ENCODE measurements at regions not wholly inside any gene's neighbourhood (a gene's known extent, or its start where the extent isn't known, plus 50 kb on each side); places are given as distances from the start of the nearest gene placed in this dataset.

DNA sequence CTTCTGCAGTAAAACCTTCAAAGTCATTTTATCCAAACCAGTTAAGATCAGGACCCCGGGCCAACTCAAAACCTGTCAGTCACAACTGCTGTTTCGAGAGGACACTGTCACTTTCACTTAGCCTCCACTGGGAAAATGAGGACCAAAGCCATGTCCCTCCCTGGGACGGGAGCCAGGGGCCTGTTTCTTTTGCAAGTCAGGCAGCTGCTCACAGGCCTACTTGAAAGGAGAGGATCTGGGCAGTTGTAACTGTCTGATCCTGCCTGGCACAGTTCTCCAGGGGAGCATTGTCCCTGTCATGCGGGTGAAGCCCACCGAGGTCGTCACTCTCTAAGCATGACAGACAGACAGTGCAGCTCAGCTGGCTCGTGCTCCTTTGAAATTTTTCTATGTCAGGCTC lies 276.2 kb downstream of the NPIPA8 start:
- Histone ChIP-seq H3K27ac (ENCODE audit: insufficient read depth in 1 of 2, low read depth in 1 of 2, low read length in 2 of 2, poor library complexity in 1 of 2, severe bottlenecking in 2 of 2) (no peak overlapping the region), H3K9me3 (ENCODE audit: control extremely low read depth in 1 of 5, control insufficient read depth in 4 of 5, insufficient read depth in 2 of 5, low read depth in 1 of 5, low read length in 4 of 5) (peaks cover 0 to 1% (median 0%) of the 10 kb centered on the region in 5 experiments), H3K27me3 (replicated peaks in 2 of 5; ENCODE audit: control insufficient read depth in 4 of 5, insufficient read depth in 5 of 5, low read length in 4 of 5) (peaks cover 0 to 18% (median 4%) of the 10 kb centered on the region in 5 experiments), H3K4me1 (ENCODE audit: control extremely low read depth in 1 of 4, control insufficient read depth in 4 of 4, insufficient read depth in 4 of 4, low read length in 3 of 4) (no peaks in the 10 kb centered on the region), H3K36me3 (ENCODE audit: control insufficient read depth in 4 of 4, insufficient read depth in 4 of 4, low read length in 3 of 4) (no peaks in the 10 kb centered on the region), H3K4me3 (ENCODE audit: control insufficient read depth in 1 of 7, extremely low read depth in 1 of 7, insufficient read depth in 4 of 7, low read depth in 2 of 7, low read length in 6 of 7) (no peak overlapping the region)
- ChIA-PET CTCF (no interaction called here), POLR2A (no interaction called here)
- no peak for DNase-seq
- WGBS (ENCODE audit: insufficient coverage): 73% methylated on average over 7 of the region's 7 CpGs

DNA sequence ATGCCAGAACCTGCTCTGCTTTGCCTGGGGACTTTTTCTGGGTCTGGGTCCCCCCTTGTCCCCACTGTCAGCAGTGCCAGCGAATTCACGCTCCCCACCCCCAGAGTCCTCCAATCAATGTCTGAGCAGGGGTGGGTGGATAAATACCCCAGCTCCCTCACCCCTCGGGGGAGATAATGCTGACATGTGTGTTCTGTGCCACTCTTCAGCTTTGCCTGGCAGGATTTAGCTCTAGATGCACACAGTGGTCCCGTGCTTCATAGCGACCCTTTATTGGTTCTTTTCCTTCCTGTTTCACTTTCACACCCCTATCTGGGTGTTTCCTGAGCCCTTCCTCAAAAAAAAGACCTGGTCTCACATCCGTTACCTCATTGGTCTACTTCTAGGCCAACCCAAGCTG lies 277.0 kb downstream of the NPIPA8 start:
- no peaks in the 10 kb centered on the region for H3K9me3 ChIP-seq (ENCODE audit: control extremely low read depth in 1 of 5, control insufficient read depth in 4 of 5, insufficient read depth in 2 of 5, low read depth in 1 of 5, low read length in 4 of 5)
- no peak for DNase-seq
- no peaks in the 10 kb centered on the region for H3K4me1 ChIP-seq (ENCODE audit: control extremely low read depth in 1 of 4, control insufficient read depth in 4 of 4, insufficient read depth in 4 of 4, low read length in 3 of 4)
- CTCF ChIA-PET: no interaction called here
- POLR2A ChIA-PET: no interaction called here
- H3K27ac ChIP-seq (ENCODE audit: insufficient read depth in 1 of 2, low read depth in 1 of 2, low read length in 2 of 2, poor library complexity in 1 of 2, severe bottlenecking in 2 of 2): no peak overlapping the region
- H3K27me3 ChIP-seq (replicated peaks in 2 of 5; ENCODE audit: control insufficient read depth in 4 of 5, insufficient read depth in 5 of 5, low read length in 4 of 5): peaks cover 0 to 18% (median 4%) of the 10 kb centered on the region in 5 experiments
- no peak overlapping the region for H3K4me3 ChIP-seq (ENCODE audit: control insufficient read depth in 1 of 7, extremely low read depth in 1 of 7, insufficient read depth in 4 of 7, low read depth in 2 of 7, low read length in 6 of 7)
- no peaks in the 10 kb centered on the region for H3K36me3 ChIP-seq (ENCODE audit: control insufficient read depth in 4 of 4, insufficient read depth in 4 of 4, low read length in 3 of 4)
- WGBS (ENCODE audit: insufficient coverage): 93% methylated on average over 5 of the region's 6 CpGs

DNA sequence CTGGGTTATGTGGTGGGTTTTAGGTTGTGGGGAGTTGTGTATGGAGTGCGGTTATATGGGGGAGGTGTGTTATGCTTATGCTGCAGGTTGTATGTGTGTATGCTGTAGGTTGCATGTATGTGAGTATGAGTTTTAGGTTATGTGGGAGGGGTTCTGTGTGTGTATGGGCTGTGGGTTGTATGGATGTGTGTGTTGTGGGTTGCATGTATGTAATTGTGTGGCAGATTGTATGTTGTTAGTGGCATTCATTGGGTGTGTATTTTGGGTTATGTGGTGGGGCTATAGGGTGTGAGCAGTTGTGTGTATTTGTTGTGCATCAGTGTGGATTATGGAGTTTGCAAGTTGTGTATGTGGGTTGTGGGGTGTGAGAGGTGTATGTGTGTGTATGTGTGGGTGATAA lies 277.4 kb downstream of the NPIPA8 start:
- Histone ChIP-seq H3K4me3 (ENCODE audit: control insufficient read depth in 1 of 7, extremely low read depth in 1 of 7, insufficient read depth in 4 of 7, low read depth in 2 of 7, low read length in 6 of 7) (no peak overlapping the region), H3K27me3 (replicated peaks in 2 of 5; ENCODE audit: control insufficient read depth in 4 of 5, insufficient read depth in 5 of 5, low read length in 4 of 5) (peaks cover 0 to 20% (median 4%) of the 10 kb centered on the region in 5 experiments), H3K27ac (ENCODE audit: insufficient read depth in 1 of 2, low read depth in 1 of 2, low read length in 2 of 2, poor library complexity in 1 of 2, severe bottlenecking in 2 of 2) (no peak overlapping the region), H3K9me3 (ENCODE audit: control extremely low read depth in 1 of 5, control insufficient read depth in 4 of 5, insufficient read depth in 2 of 5, low read depth in 1 of 5, low read length in 4 of 5) (no peaks in the 10 kb centered on the region), H3K36me3 (ENCODE audit: control insufficient read depth in 4 of 4, insufficient read depth in 4 of 4, low read length in 3 of 4) (no peaks in the 10 kb centered on the region), H3K4me1 (ENCODE audit: control extremely low read depth in 1 of 4, control insufficient read depth in 4 of 4, insufficient read depth in 4 of 4, low read length in 3 of 4) (no peaks in the 10 kb centered on the region)
- WGBS (ENCODE audit: insufficient coverage): 100% methylated on average over 1 of the region's 1 CpG
- ChIA-PET CTCF (no interaction called here), POLR2A (no interaction called here)
- DNase-seq: no peak

DNA sequence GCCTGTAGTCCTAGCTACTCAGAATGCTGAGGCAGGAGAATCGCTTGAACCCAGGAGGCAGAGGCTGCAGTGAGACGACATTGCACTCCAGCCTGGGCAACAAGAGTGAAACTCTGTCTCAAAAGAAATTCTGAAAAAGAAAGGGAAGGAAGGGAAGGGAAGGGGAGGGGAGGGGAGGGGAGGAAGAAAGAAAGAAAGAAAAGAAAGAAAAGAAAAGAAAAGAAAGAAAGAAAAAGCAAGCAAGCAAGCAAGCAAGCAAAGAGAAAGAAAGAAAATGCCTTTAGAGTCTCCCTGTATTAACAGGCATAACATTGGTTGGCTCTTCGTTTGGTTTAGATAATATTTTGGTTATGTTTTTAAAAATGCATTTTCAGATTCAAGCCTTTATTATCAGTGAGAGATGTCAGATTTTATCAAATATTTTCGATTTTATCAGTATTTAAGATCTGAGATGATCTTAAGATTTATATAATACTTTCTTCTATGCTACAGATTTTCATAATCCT lies 281.1 kb downstream of the NPIPA8 start:
- Histone ChIP-seq H3K27me3 (replicated peaks in 2 of 5; ENCODE audit: control insufficient read depth in 4 of 5, insufficient read depth in 5 of 5, low read length in 4 of 5) (peaks cover 0 to 7% (median 0%) of the 10 kb centered on the region in 5 experiments), H3K9me3 (ENCODE audit: control extremely low read depth in 1 of 5, control insufficient read depth in 4 of 5, insufficient read depth in 2 of 5, low read depth in 1 of 5, low read length in 4 of 5) (no peaks in the 10 kb centered on the region), H3K4me1 (ENCODE audit: control extremely low read depth in 1 of 4, control insufficient read depth in 4 of 4, insufficient read depth in 4 of 4, low read length in 3 of 4) (no peaks in the 10 kb centered on the region), H3K27ac (ENCODE audit: insufficient read depth in 1 of 2, low read depth in 1 of 2, low read length in 2 of 2, poor library complexity in 1 of 2, severe bottlenecking in 2 of 2) (no peak overlapping the region), H3K4me3 (ENCODE audit: control insufficient read depth in 1 of 7, extremely low read depth in 1 of 7, insufficient read depth in 4 of 7, low read depth in 2 of 7, low read length in 6 of 7) (no peak overlapping the region), H3K36me3 (ENCODE audit: control insufficient read depth in 4 of 4, insufficient read depth in 4 of 4, low read length in 3 of 4) (no peaks in the 10 kb centered on the region)
- 95% methylated on average over 2 of the region's 4 CpGs for WGBS (ENCODE audit: insufficient coverage)
- ChIA-PET CTCF (no interaction called here), POLR2A (no interaction called here)
- DNase-seq: no peak

DNA sequence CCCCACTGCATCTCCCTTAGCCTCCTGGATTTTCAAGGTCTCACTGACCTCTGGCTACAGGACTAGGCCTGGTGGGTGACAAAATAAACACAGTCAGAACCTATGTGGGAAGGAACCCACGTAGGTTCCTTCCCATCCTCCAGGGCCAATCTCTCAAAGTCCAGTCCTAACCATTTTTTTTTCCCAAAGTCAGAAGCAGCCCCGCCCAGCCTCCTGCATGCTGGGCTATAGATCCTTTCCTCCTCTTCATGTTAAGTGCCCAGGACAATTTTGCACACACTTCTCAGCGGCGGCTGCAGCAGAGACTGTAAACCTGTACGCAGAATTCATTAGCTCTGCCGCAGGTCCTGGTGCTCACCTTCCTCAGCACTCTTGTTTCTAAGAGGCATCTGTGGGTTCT lies 285.8 kb downstream of the NPIPA8 start:
- POLR2A ChIA-PET: no interaction called here
- CTCF ChIA-PET: no interaction called here
- DNase-seq: no peak
- peaks cover 0 to 6% (median 2%) of the 10 kb centered on the region in 5 experiments for H3K27me3 ChIP-seq (replicated peaks in 2 of 5; ENCODE audit: control insufficient read depth in 4 of 5, insufficient read depth in 5 of 5, low read length in 4 of 5)
- no peak overlapping the region for H3K27ac ChIP-seq (ENCODE audit: insufficient read depth in 1 of 2, low read depth in 1 of 2, low read length in 2 of 2, poor library complexity in 1 of 2, severe bottlenecking in 2 of 2)
- no peaks in the 10 kb centered on the region for H3K36me3 ChIP-seq (ENCODE audit: control insufficient read depth in 4 of 4, insufficient read depth in 4 of 4, low read length in 3 of 4)
- H3K9me3 ChIP-seq (ENCODE audit: control extremely low read depth in 1 of 5, control insufficient read depth in 4 of 5, insufficient read depth in 2 of 5, low read depth in 1 of 5, low read length in 4 of 5): no peaks in the 10 kb centered on the region
- no peaks in the 10 kb centered on the region for H3K4me1 ChIP-seq (ENCODE audit: control extremely low read depth in 1 of 4, control insufficient read depth in 4 of 4, insufficient read depth in 4 of 4, low read length in 3 of 4)
- WGBS (ENCODE audit: insufficient coverage): 93% methylated on average over 6 of the region's 6 CpGs
- no peak overlapping the region for H3K4me3 ChIP-seq (ENCODE audit: control insufficient read depth in 1 of 7, extremely low read depth in 1 of 7, insufficient read depth in 4 of 7, low read depth in 2 of 7, low read length in 6 of 7)

DNA sequence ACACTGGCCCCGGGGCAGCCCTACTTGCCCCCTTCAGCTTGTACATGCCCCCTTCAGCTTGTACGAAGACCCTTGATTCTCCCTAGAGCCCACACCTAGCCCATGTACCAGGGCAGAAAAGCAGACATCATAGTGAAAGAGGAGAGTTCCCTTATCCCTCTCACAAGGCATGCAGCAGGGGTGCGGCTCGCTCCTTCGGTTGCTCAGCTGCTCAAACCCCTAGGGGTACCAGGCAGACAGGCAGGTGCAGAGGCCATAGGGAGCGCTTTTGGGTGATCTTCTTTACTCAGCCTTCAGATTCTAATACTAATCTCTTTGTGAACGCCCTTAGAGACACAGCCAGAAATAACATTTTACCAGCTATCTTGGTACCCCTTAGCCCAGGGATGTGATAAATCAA lies 286.3 kb downstream of the NPIPA8 start:
- H3K36me3 ChIP-seq (ENCODE audit: control insufficient read depth in 4 of 4, insufficient read depth in 4 of 4, low read length in 3 of 4): no peaks in the 10 kb centered on the region
- POLR2A ChIA-PET: no interaction called here
- DNase-seq: no peak
- H3K4me1 ChIP-seq (ENCODE audit: control extremely low read depth in 1 of 4, control insufficient read depth in 4 of 4, insufficient read depth in 4 of 4, low read length in 3 of 4): no peaks in the 10 kb centered on the region
- WGBS (ENCODE audit: insufficient coverage): 96% methylated on average over 4 of the region's 7 CpGs
- H3K4me3 ChIP-seq (ENCODE audit: control insufficient read depth in 1 of 7, extremely low read depth in 1 of 7, insufficient read depth in 4 of 7, low read depth in 2 of 7, low read length in 6 of 7): no peak overlapping the region
- H3K9me3 ChIP-seq (ENCODE audit: control extremely low read depth in 1 of 5, control insufficient read depth in 4 of 5, insufficient read depth in 2 of 5, low read depth in 1 of 5, low read length in 4 of 5): no peaks in the 10 kb centered on the region
- CTCF ChIA-PET: no interaction called here
- no peak overlapping the region for H3K27ac ChIP-seq (ENCODE audit: insufficient read depth in 1 of 2, low read depth in 1 of 2, low read length in 2 of 2, poor library complexity in 1 of 2, severe bottlenecking in 2 of 2)
- H3K27me3 ChIP-seq (replicated peaks in 2 of 5; ENCODE audit: control insufficient read depth in 4 of 5, insufficient read depth in 5 of 5, low read length in 4 of 5): peaks cover 0 to 6% (median 2%) of the 10 kb centered on the region in 5 experiments

DNA sequence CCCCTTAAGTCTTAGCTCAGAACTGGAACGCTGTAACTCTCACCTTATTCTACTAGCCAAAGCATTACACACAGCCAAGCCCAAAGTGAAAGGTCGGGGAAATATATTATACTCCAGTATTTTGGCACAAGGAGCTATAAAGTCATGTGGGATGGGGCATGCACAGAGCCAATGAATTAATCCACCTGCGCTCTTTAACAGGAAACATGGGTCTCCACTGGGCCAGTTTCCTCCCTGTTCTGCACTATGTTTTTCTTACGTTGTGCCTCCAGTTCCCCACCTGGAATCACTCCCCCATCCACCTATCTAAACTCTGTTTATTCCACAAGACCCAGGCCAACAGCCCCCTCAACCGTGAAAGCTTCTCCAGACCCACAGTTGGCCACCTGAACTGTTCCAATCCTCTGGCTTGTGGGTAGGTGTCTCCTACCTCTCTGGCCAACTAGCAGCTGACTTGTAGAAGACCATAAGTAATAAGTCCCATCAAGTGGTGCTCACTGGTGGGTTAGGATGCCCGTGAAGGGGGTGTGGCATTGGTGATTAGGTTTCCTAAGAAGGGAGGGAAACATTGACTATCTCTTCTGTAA lies 286.9 kb downstream of the NPIPA8 start:
- 93% methylated on average over 4 of the region's 6 CpGs for WGBS (ENCODE audit: insufficient coverage)
- Histone ChIP-seq H3K9me3 (ENCODE audit: control extremely low read depth in 1 of 5, control insufficient read depth in 4 of 5, insufficient read depth in 2 of 5, low read depth in 1 of 5, low read length in 4 of 5) (no peaks in the 10 kb centered on the region), H3K4me1 (ENCODE audit: control extremely low read depth in 1 of 4, control insufficient read depth in 4 of 4, insufficient read depth in 4 of 4, low read length in 3 of 4) (no peaks in the 10 kb centered on the region), H3K27ac (ENCODE audit: insufficient read depth in 1 of 2, low read depth in 1 of 2, low read length in 2 of 2, poor library complexity in 1 of 2, severe bottlenecking in 2 of 2) (no peak overlapping the region), H3K36me3 (ENCODE audit: control insufficient read depth in 4 of 4, insufficient read depth in 4 of 4, low read length in 3 of 4) (no peaks in the 10 kb centered on the region), H3K4me3 (ENCODE audit: control insufficient read depth in 1 of 7, extremely low read depth in 1 of 7, insufficient read depth in 4 of 7, low read depth in 2 of 7, low read length in 6 of 7) (no peak overlapping the region), H3K27me3 (replicated peaks in 2 of 5; ENCODE audit: control insufficient read depth in 4 of 5, insufficient read depth in 5 of 5, low read length in 4 of 5) (peaks cover 0 to 6% (median 2%) of the 10 kb centered on the region in 5 experiments)
- POLR2A ChIA-PET: no interaction called here
- CTCF ChIA-PET: no interaction called here
- DNase-seq: no peak
